H1 (cell line): ENCODE measurements at regions not wholly inside any gene's neighbourhood (a gene's known extent, or its start where the extent isn't known, plus 50 kb on each side); places are given as distances from the start of the nearest gene placed in this dataset.

Experiments used
- CTCF ChIA-PET: fragments of 300-600 bp; sonication (Branson Sonifier 250); formaldehyde crosslinking; loops from one replicate; lab custom pipeline; 2021; ENCODE audit not compliant: partially characterized antibody; lab: Charles Lee
- POLR2A ChIA-PET: fragments of 300-600 bp; sonication (Branson Sonifier 250); formaldehyde crosslinking; loops from one replicate; lab custom pipeline; 2021; ENCODE audit warnings: inconsistent platforms; ENCODE audit not compliant: partially characterized antibody; lab: Charles Lee
- DNase-seq, 2 experiments: peaks; one replicate each; pipeline versions ENCODE4 v3.0.0 to v3.0.0-alpha.2; 2010 to 2022; ENCODE audit warnings: low spot score in 2 of 2, low read depth in 1 of 2, mixed read lengths in 1 of 2
- FAIRE-seq: peaks from 2 replicates; lab custom pipeline; 2011; peaks lifted over from hg19 to GRCh38; lab: Jason Lieb, UNC
- H2AFZ ChIP-seq: 2 replicates; pipeline ENCODE4 v1.8.1; 2012; ENCODE audit warnings: low read length, inconsistent platforms
- H2AK5ac ChIP-seq: 2 replicates; pipeline ENCODE4 v1.6.1; 2013; ENCODE audit warnings: low read depth, low read length
- H2BK120ac ChIP-seq: replicated peaks from 2 replicates; pipeline ENCODE3; 2013; ENCODE audit warnings: low read depth, low read length, inconsistent platforms
- H2BK12ac ChIP-seq: 2 replicates; pipeline ENCODE4 v1.6.1; 2013; ENCODE audit warnings: low read depth, low read length
- H2BK15ac ChIP-seq: 2 replicates; pipeline ENCODE4 v1.6.1; 2013; ENCODE audit warnings: low read length
- H2BK20ac ChIP-seq: 2 replicates; pipeline ENCODE4 v1.6.1; 2013; ENCODE audit warnings: low read length
- H2BK5ac ChIP-seq: 2 replicates; pipeline ENCODE4 v1.6.1; 2013; ENCODE audit warnings: low read depth, low read length
- H3K14ac ChIP-seq: 2 replicates; pipeline ENCODE4 v1.6.1; 2013; ENCODE audit warnings: inconsistent platforms; ENCODE audit not compliant: insufficient read length
- H3K18ac ChIP-seq: 2 replicates; pipeline ENCODE4 v1.6.1; 2013; ENCODE audit warnings: low read length; ENCODE audit errors: extremely low read depth
- H3K23ac ChIP-seq: 2 replicates; pipeline ENCODE4 v1.6.1; 2013; ENCODE audit warnings: inconsistent platforms; ENCODE audit not compliant: insufficient read length
- H3K23me2 ChIP-seq: 2 replicates; pipeline ENCODE4 v1.6.1; 2013; ENCODE audit warnings: low read depth, low read length
- H3K27ac ChIP-seq: 2 replicates; pipeline ENCODE4 v1.6.1; 2011; ENCODE audit warnings: low read depth, low read length, inconsistent platforms
- H3K27me3 ChIP-seq, 4 experiments: replicated peaks in 1 of 4; 1 replicate in 1 of 4; 2 replicates in 3 of 4; pipeline versions ENCODE4 v1.6.1 to v1.8.1; 2011 to 2013; ENCODE audit warnings: low read length in 3 of 4, mild to moderate bottlenecking in 3 of 4, inconsistent platforms in 2 of 4, mixed read lengths in 2 of 4, moderate library complexity in 1 of 4; ENCODE audit not compliant: control insufficient read depth in 3 of 4, insufficient read depth in 3 of 4; ENCODE audit errors: extremely low read depth in 1 of 4
- H3K36me3 ChIP-seq, 4 experiments: 2 replicates each; pipeline versions ENCODE4 v1.6.1 to v1.8.1; 2011 to 2013; ENCODE audit warnings: mild to moderate bottlenecking in 4 of 4, low read length in 3 of 4, moderate library complexity in 2 of 4, control low read depth in 1 of 4, inconsistent platforms in 1 of 4; ENCODE audit not compliant: insufficient read depth in 4 of 4, control insufficient read depth in 2 of 4
- H3K4ac ChIP-seq: replicated peaks from 2 replicates; pipeline ENCODE3; 2013; ENCODE audit warnings: low read length, low read depth, mixed read lengths, inconsistent platforms; ENCODE audit not compliant: insufficient read length
- H3K4me1 ChIP-seq, 4 experiments: replicated peaks in 1 of 4; 1 replicate in 1 of 4; 2 replicates in 3 of 4; pipeline versions ENCODE4 v1.6.1 to v1.8.1; 2011 to 2013; ENCODE audit warnings: low read length in 3 of 4, inconsistent platforms in 2 of 4, mixed read lengths in 1 of 4; ENCODE audit not compliant: insufficient read depth in 4 of 4, control insufficient read depth in 3 of 4
- H3K4me2 ChIP-seq, 2 experiments: 2 replicates each; pipeline versions ENCODE4 v1.6.1 to v1.8.1; 2011 to 2013; ENCODE audit warnings: low read depth in 2 of 2, low read length in 2 of 2, control low read depth in 1 of 2, inconsistent platforms in 1 of 2, mild to moderate bottlenecking in 1 of 2; ENCODE audit not compliant: insufficient read depth in 1 of 2
- H3K4me3 ChIP-seq, 4 experiments: fragments of 200-600, 300-600 bp in 1 of 4; sonication (generic), shearing (Covaris generic), sonication (Bioruptor Twin) in 1 of 4; 2 replicates each; pipeline versions ENCODE4 v1.5.1 to v1.8.1; 2011 to 2016; ENCODE audit warnings: low read length in 4 of 4, low read depth in 3 of 4, control low read depth in 2 of 4, inconsistent platforms in 2 of 4, mild to moderate bottlenecking in 2 of 4, mixed read lengths in 1 of 4, moderate library complexity in 1 of 4; ENCODE audit not compliant: insufficient read depth in 2 of 4; ENCODE audit errors: extremely low read depth in 1 of 4
- H3K56ac ChIP-seq: replicated peaks from 2 replicates; pipeline ENCODE3; 2013; ENCODE audit warnings: low read depth, mild to moderate bottlenecking, mixed read lengths, low read length, inconsistent platforms; ENCODE audit not compliant: insufficient read length
- H3K79me1 ChIP-seq: 2 replicates; pipeline ENCODE4 v1.6.1; 2013; ENCODE audit warnings: low read depth, low read length, control low read depth
- H3K79me2 ChIP-seq, 2 experiments: 2 replicates each; pipeline versions ENCODE4 v1.6.1 to v1.8.1; 2012 to 2013; ENCODE audit warnings: low read length in 2 of 2, mild to moderate bottlenecking in 2 of 2, inconsistent platforms in 1 of 2; ENCODE audit not compliant: insufficient read depth in 2 of 2, control insufficient read depth in 1 of 2
- H3K9ac ChIP-seq, 4 experiments: replicated peaks in 1 of 4; 1 replicate in 1 of 4; 2 replicates in 3 of 4; pipeline versions ENCODE4 v1.6.1 to v1.8.1; 2011 to 2013; ENCODE audit warnings: low read depth in 3 of 4, low read length in 3 of 4, control low read depth in 2 of 4, mild to moderate bottlenecking in 2 of 4, moderate library complexity in 2 of 4, inconsistent platforms in 1 of 4; ENCODE audit errors: extremely low read depth in 1 of 4
- H3K9me3 ChIP-seq, 2 experiments: 2 replicates each; pipeline versions ENCODE4 v1.6.1 to v1.8.1; 2012 to 2013; ENCODE audit warnings: mild to moderate bottlenecking in 2 of 2, moderate library complexity in 2 of 2, control low read depth in 1 of 2, inconsistent platforms in 1 of 2, low read depth in 1 of 2, low read length in 1 of 2, mixed read lengths in 1 of 2; ENCODE audit not compliant: insufficient read depth in 2 of 2
- H4K20me1 ChIP-seq, 2 experiments: replicated peaks in 1 of 2; 2 replicates each; pipeline versions ENCODE3 to v1.8.1; 2011 to 2013; ENCODE audit warnings: inconsistent platforms in 2 of 2, low read length in 2 of 2, mild to moderate bottlenecking in 1 of 2; ENCODE audit not compliant: insufficient read depth in 2 of 2, control insufficient read depth in 1 of 2
- H4K5ac ChIP-seq: 2 replicates; pipeline ENCODE4 v1.6.1; 2013; ENCODE audit warnings: low read length, low read depth, mixed read lengths, inconsistent platforms; ENCODE audit not compliant: insufficient read length
- H4K8ac ChIP-seq: 2 replicates; pipeline ENCODE4 v1.8.0; 2013; ENCODE audit warnings: mild to moderate bottlenecking, moderate library complexity, low read length, inconsistent platforms; ENCODE audit not compliant: insufficient read depth; ENCODE audit errors: extremely low read depth
- H4K91ac ChIP-seq: replicated peaks from 2 replicates; pipeline ENCODE3; 2013; ENCODE audit warnings: low read length, mixed read lengths, inconsistent platforms; ENCODE audit not compliant: insufficient read length
- WGBS, 2 experiments: shearing (Covaris generic) in 1 of 2; methylation state at CpG; one replicate each; pipeline versions ENCODE4 v1.1.6 to v1.1.7; 2013 to 2015; ENCODE audit warnings: low lambda C conversion rate in 2 of 2, mixed read lengths in 2 of 2, inconsistent platforms in 1 of 2, low coverage in 1 of 2, missing lambda C conversion rate in 1 of 2; ENCODE audit not compliant: insufficient replicate concordance in 2 of 2, insufficient coverage in 1 of 2, insufficient read length in 1 of 2; ENCODE audit errors: extremely low coverage in 1 of 2, missing lambda C conversion rate in 1 of 2; 5-methylcytosine and 5-hydroxymethylcytosine counted together
- TF ChIP-seq, protein P1 (sequence below): fragments of 300-600 bp; sonication (generic); IDR thresholded peaks from 2 replicates; pipeline ENCODE4 v1.7.1; 2012; ENCODE audit warnings: low read length, moderate library complexity, mild to moderate bottlenecking, inconsistent platforms; ENCODE audit not compliant: insufficient replicate concordance

GRCh38 chrX:122501652-122502051 is 682.4 kb upstream of the GRIA3 start:
- no peak overlapping the region for H2AK5ac ChIP-seq
- 100% methylated on average over 3 of the region's 3 CpGs; no CpG with 5 or more reads in 1 of the 2 experiments for WGBS, 2 experiments
- H4K5ac ChIP-seq: no peak overlapping the region
- no peak overlapping the region for H4K8ac ChIP-seq
- H3K4me2 ChIP-seq: no peak overlapping the region
- H2AFZ ChIP-seq: no peak overlapping the region
- no peak overlapping the region for H4K91ac ChIP-seq
- H3K27me3 ChIP-seq: no peaks in the 10 kb centered on the region
- ChIA-PET POLR2A (no interaction called here), CTCF (no interaction called here)
- H2BK20ac ChIP-seq: no peak overlapping the region
- H3K9me3 ChIP-seq: no peaks in the 10 kb centered on the region
- H3K36me3 ChIP-seq: no peaks in the 10 kb centered on the region
- H3K23me2 ChIP-seq: no peaks in the 10 kb centered on the region
- no peak overlapping the region for H3K18ac ChIP-seq
- no peak overlapping the region for H3K23ac ChIP-seq
- H3K79me1 ChIP-seq: no peaks in the 10 kb centered on the region
- no peaks in the 10 kb centered on the region for H4K20me1 ChIP-seq
- no peak overlapping the region for H3K9ac ChIP-seq
- no peak for DNase-seq
- FAIRE-seq: no peak
- no peak overlapping the region for H2BK15ac ChIP-seq
- H2BK120ac ChIP-seq: no peak overlapping the region
- H2BK12ac ChIP-seq: no peak overlapping the region
- no peaks in the 10 kb centered on the region for H3K4me1 ChIP-seq
- H3K79me2 ChIP-seq: no peaks in the 10 kb centered on the region
- no peak overlapping the region for H3K4ac ChIP-seq
- no peak overlapping the region for H3K56ac ChIP-seq
- no peak overlapping the region for H3K14ac ChIP-seq
- no peak overlapping the region for H3K4me3 ChIP-seq
- no peak overlapping the region for H2BK5ac ChIP-seq
- H3K27ac ChIP-seq: no peak overlapping the region
- TF ChIP-seq, protein P1, sequence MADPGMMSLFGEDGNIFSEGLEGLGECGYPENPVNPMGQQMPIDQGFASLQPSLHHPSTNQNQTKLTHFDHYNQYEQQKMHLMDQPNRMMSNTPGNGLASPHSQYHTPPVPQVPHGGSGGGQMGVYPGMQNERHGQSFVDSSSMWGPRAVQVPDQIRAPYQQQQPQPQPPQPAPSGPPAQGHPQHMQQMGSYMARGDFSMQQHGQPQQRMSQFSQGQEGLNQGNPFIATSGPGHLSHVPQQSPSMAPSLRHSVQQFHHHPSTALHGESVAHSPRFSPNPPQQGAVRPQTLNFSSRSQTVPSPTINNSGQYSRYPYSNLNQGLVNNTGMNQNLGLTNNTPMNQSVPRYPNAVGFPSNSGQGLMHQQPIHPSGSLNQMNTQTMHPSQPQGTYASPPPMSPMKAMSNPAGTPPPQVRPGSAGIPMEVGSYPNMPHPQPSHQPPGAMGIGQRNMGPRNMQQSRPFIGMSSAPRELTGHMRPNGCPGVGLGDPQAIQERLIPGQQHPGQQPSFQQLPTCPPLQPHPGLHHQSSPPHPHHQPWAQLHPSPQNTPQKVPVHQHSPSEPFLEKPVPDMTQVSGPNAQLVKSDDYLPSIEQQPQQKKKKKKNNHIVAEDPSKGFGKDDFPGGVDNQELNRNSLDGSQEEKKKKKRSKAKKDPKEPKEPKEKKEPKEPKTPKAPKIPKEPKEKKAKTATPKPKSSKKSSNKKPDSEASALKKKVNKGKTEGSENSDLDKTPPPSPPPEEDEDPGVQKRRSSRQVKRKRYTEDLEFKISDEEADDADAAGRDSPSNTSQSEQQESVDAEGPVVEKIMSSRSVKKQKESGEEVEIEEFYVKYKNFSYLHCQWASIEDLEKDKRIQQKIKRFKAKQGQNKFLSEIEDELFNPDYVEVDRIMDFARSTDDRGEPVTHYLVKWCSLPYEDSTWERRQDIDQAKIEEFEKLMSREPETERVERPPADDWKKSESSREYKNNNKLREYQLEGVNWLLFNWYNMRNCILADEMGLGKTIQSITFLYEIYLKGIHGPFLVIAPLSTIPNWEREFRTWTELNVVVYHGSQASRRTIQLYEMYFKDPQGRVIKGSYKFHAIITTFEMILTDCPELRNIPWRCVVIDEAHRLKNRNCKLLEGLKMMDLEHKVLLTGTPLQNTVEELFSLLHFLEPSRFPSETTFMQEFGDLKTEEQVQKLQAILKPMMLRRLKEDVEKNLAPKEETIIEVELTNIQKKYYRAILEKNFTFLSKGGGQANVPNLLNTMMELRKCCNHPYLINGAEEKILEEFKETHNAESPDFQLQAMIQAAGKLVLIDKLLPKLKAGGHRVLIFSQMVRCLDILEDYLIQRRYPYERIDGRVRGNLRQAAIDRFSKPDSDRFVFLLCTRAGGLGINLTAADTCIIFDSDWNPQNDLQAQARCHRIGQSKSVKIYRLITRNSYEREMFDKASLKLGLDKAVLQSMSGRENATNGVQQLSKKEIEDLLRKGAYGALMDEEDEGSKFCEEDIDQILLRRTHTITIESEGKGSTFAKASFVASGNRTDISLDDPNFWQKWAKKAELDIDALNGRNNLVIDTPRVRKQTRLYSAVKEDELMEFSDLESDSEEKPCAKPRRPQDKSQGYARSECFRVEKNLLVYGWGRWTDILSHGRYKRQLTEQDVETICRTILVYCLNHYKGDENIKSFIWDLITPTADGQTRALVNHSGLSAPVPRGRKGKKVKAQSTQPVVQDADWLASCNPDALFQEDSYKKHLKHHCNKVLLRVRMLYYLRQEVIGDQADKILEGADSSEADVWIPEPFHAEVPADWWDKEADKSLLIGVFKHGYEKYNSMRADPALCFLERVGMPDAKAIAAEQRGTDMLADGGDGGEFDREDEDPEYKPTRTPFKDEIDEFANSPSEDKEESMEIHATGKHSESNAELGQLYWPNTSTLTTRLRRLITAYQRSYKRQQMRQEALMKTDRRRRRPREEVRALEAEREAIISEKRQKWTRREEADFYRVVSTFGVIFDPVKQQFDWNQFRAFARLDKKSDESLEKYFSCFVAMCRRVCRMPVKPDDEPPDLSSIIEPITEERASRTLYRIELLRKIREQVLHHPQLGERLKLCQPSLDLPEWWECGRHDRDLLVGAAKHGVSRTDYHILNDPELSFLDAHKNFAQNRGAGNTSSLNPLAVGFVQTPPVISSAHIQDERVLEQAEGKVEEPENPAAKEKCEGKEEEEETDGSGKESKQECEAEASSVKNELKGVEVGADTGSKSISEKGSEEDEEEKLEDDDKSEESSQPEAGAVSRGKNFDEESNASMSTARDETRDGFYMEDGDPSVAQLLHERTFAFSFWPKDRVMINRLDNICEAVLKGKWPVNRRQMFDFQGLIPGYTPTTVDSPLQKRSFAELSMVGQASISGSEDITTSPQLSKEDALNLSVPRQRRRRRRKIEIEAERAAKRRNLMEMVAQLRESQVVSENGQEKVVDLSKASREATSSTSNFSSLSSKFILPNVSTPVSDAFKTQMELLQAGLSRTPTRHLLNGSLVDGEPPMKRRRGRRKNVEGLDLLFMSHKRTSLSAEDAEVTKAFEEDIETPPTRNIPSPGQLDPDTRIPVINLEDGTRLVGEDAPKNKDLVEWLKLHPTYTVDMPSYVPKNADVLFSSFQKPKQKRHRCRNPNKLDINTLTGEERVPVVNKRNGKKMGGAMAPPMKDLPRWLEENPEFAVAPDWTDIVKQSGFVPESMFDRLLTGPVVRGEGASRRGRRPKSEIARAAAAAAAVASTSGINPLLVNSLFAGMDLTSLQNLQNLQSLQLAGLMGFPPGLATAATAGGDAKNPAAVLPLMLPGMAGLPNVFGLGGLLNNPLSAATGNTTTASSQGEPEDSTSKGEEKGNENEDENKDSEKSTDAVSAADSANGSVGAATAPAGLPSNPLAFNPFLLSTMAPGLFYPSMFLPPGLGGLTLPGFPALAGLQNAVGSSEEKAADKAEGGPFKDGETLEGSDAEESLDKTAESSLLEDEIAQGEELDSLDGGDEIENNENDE: no peak
